Testis (tissue), 2 donors: ENCODE measurements at regions not wholly inside any gene's neighbourhood (a gene's known extent, or its start where the extent isn't known, plus 50 kb on each side); places are given as distances from the start of the nearest gene placed in this dataset.
A peak's percentile ranks its signal among the peaks of the same experiment; 100 is the strongest.

Source experiments
- DNase-seq: peaks from one replicate; pipeline ENCODE4 v3.0.0-alpha.2; 2019
- H3K27ac ChIP-seq, 2 donors: fragments of 200-600 bp; sonication (generic); one replicate each; pipeline ENCODE4 v1.5.1; 2019
- H3K27me3 ChIP-seq: fragments of 200-600 bp; sonication (generic); one replicate; pipeline ENCODE4 v1.5.1; 2019
- H3K36me3 ChIP-seq: fragments of 200-600 bp; sonication (generic); one replicate; pipeline ENCODE4 v1.5.1; 2017; ENCODE audit warnings: low read depth; ENCODE audit errors: missing control alignments
- H3K4me1 ChIP-seq: fragments of 200-600 bp; sonication (generic); one replicate; pipeline ENCODE4 v1.5.1; 2019
- H3K4me3 ChIP-seq, 2 donors: fragments of 200-600 bp; sonication (generic); one replicate each; pipeline ENCODE4 v1.5.1; 2017 to 2019
- H3K9me3 ChIP-seq: fragments of 200-600 bp; sonication (generic); one replicate; pipeline ENCODE4 v1.5.1; 2017
- POLR2A ChIP-seq: fragments of 450-650 bp; IDR thresholded peaks from one replicate; pipeline ENCODE4 v1.6.1; 2017; ENCODE audit warnings: antibody characterized with exemption, mild to moderate bottlenecking, moderate library complexity
- WGBS, 2 donors: methylation state at CpG; one replicate each; pipeline ENCODE4 v1.1.5; 2018; 5-methylcytosine and 5-hydroxymethylcytosine counted together
- intact Hi-C: fragments of 100-400 bp; cut with DNase I; formaldehyde crosslinking; loops from one replicate; pipeline ENCODE4 v1.15.1; 2023; ENCODE audit warnings: low total_unique reads
- TF ChIP-seq, protein P1 (sequence below), 3 experiments: fragments of 450-650 bp in 2 of 3; fragments of 200-600 bp in 1 of 3; sonication (generic) in 1 of 3; IDR thresholded peaks; one replicate each; pipeline ENCODE4 v1.5.1; 2016 to 2019; ENCODE audit warnings: antibody characterized with exemption in 3 of 3, mild to moderate bottlenecking in 2 of 3, moderate library complexity in 1 of 3

DNA sequence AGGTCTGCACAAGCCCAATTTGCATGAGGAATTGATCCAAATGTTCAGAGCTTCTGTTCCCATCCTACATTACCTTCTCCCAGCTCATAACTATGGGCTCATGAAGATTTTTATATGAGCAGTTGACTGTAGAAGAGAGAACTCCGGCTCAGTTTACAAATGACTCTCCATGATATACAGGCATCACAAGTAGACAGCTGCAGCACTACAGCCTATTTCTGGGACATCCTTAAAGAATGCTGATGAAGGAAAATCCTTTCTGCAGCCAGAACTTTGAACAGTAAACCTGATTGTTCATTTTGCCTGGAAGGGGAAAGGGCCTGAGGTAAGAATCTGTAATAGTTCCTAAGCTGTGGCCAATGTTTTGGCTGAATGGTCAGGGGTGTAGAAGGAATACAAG is 174.1 kb upstream of the CXCL13 start:
- Histone ChIP-seq H3K9me3 (no peaks in the 10 kb centered on the region), H3K4me1 (peaks cover 29% of the 10 kb centered on the region), H3K36me3 (no peaks in the 10 kb centered on the region), H3K27ac (no peak overlapping the region), H3K4me3 (no peak overlapping the region), H3K27me3 (no peaks in the 10 kb centered on the region)
- intact Hi-C loops: no loop called here
- 86 to 100% methylated on average over 1 of the region's 1 CpG for WGBS, 2 donors
- no peak for DNase-seq
- TF ChIP-seq, protein P1, sequence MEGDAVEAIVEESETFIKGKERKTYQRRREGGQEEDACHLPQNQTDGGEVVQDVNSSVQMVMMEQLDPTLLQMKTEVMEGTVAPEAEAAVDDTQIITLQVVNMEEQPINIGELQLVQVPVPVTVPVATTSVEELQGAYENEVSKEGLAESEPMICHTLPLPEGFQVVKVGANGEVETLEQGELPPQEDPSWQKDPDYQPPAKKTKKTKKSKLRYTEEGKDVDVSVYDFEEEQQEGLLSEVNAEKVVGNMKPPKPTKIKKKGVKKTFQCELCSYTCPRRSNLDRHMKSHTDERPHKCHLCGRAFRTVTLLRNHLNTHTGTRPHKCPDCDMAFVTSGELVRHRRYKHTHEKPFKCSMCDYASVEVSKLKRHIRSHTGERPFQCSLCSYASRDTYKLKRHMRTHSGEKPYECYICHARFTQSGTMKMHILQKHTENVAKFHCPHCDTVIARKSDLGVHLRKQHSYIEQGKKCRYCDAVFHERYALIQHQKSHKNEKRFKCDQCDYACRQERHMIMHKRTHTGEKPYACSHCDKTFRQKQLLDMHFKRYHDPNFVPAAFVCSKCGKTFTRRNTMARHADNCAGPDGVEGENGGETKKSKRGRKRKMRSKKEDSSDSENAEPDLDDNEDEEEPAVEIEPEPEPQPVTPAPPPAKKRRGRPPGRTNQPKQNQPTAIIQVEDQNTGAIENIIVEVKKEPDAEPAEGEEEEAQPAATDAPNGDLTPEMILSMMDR (IDR thresholded peaks at IDR 0.05): no peak
- no peak for TF ChIP-seq POLR2A

DNA sequence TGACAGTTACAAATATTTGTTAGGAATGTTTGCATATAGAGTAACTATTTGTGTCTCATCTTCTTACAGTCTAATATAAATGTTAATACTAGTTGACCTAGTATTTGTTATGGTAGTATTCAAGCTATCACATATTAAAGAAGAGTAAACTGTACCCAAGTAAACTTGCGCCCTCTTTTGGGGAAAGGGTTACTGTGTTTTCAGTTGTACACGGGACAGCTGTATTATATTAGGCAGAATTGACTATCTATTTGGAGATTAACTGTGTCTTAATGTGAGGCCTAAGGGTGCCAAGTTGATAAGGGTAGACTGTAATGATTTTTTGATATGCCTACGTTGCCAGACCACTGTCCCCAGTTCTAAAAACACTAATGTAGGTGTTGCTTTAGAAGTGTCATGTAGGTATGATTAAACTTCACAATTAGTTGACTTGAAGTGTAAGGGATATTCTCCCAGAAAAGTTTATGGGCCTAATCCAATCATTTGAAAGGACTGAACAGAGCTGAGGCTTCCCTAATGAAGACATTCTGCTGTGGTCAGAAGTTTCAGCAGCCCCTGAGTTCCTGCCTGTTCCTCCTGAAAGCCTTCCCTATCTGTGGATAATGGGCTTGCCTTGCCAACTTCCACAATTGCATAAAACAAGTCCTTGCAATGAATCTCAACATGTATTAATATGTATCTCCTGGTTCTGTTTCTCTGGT is 172.8 kb upstream of the CXCL13 start:
- no peaks in the 10 kb centered on the region for H3K27me3 ChIP-seq
- H3K27ac ChIP-seq: peak overlapping the region; percentile 72 to 81
- H3K4me3 ChIP-seq: no peak overlapping the region
- H3K36me3 ChIP-seq: no peaks in the 10 kb centered on the region
- DNase-seq: peak; percentile 19
- 52 to 59% methylated on average over 3 of the region's 3 CpGs for WGBS, 2 donors
- peaks cover 29% of the 10 kb centered on the region for H3K4me1 ChIP-seq
- intact Hi-C loops: no loop called here
- no peak for TF ChIP-seq POLR2A
- TF ChIP-seq, protein P1 (IDR thresholded peaks at IDR 0.05): no peak
- H3K9me3 ChIP-seq: no peaks in the 10 kb centered on the region

- peak; percentile 23 for DNase-seq
- no peak overlapping the region for H3K4me3 ChIP-seq
- intact Hi-C loops: no loop called here
- H3K9me3 ChIP-seq: no peaks in the 10 kb centered on the region
- peak overlapping the region; percentile 72 to 81 for H3K27ac ChIP-seq
- no peaks in the 10 kb centered on the region for H3K27me3 ChIP-seq
- TF ChIP-seq, protein P1 (IDR thresholded peaks at IDR 0.05): peak; percentile 30 to 60 (median 39)
- TF ChIP-seq POLR2A: no peak
- peaks cover 29% of the 10 kb centered on the region for H3K4me1 ChIP-seq
- 15 to 35% methylated on average over 2 of the region's 2 CpGs for WGBS, 2 donors
- no peaks in the 10 kb centered on the region for H3K36me3 ChIP-seq
These were observed 172.2 kb upstream of the CXCL13 start for GRCh38 chr4:77433418-77433733.

- H3K9me3 ChIP-seq: no peaks in the 10 kb centered on the region
- peaks cover 29% of the 10 kb centered on the region for H3K4me1 ChIP-seq
- intact Hi-C loops: no loop called here
- WGBS, 2 donors: 30 to 43% methylated on average over 10 of the region's 10 CpGs
- H3K27me3 ChIP-seq: no peaks in the 10 kb centered on the region
- H3K36me3 ChIP-seq: no peaks in the 10 kb centered on the region
- TF ChIP-seq, protein P1 (IDR thresholded peaks at IDR 0.05): no peak
- no peak for TF ChIP-seq POLR2A
- H3K27ac ChIP-seq: peak overlapping the region; percentile 72 to 81
- H3K4me3 ChIP-seq: no peak overlapping the region
- peak; percentile 86 for DNase-seq
These were observed 171.1 kb upstream of the CXCL13 start for GRCh38 chr4:77434299-77435092.
